ENCODE measurements at regions not wholly inside any gene's neighbourhood (a gene's known extent, or its start where the extent isn't known, plus 50 kb on each side); places are given as distances from the start of the nearest gene placed in this dataset.

DNA sequence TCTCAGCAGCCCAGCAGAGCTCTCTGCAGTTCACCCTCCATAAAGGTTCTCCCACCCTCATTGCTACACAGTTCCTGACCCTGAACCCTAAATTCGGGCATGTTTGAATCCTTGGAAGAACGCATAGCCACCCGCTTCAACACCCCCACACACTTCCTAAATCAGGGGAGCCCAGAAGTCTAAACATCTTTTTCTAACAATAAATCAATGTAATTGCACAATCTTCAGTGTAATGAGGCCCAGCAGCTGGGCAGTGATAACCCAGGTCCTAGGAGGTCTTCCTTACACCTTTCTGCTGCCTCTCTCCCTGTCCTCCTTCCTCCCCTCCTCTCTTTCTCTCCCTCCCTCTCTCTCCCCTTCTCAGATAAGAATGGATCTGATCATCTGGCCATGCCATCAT, 88.0 kb downstream of the IRX2 start:
- no peaks in the 10 kb centered on the region for H3K79me2 ChIP-seq (ENCODE audit: insufficient read depth, low read length)
- no peaks in the 10 kb centered on the region for H4K20me1 ChIP-seq (ENCODE audit: insufficient read depth, low read length, poor library complexity, severe bottlenecking)
- no peak overlapping the region for H3K4me3 ChIP-seq (ENCODE audit: low read length, poor library complexity, severe bottlenecking)
- H3K9ac ChIP-seq (ENCODE audit: low read depth, low read length, poor library complexity, severe bottlenecking), result no peak overlapping the region
- H3K9me2 ChIP-seq (replicated peaks; ENCODE audit: low read depth, low read length), result no peaks in the 10 kb centered on the region
- no peak for TF ChIP-seq EZH2phosphoT487 (IDR thresholded peaks at IDR 0.05; ENCODE audit: borderline replicate concordance)
- TF ChIP-seq, protein P1, sequence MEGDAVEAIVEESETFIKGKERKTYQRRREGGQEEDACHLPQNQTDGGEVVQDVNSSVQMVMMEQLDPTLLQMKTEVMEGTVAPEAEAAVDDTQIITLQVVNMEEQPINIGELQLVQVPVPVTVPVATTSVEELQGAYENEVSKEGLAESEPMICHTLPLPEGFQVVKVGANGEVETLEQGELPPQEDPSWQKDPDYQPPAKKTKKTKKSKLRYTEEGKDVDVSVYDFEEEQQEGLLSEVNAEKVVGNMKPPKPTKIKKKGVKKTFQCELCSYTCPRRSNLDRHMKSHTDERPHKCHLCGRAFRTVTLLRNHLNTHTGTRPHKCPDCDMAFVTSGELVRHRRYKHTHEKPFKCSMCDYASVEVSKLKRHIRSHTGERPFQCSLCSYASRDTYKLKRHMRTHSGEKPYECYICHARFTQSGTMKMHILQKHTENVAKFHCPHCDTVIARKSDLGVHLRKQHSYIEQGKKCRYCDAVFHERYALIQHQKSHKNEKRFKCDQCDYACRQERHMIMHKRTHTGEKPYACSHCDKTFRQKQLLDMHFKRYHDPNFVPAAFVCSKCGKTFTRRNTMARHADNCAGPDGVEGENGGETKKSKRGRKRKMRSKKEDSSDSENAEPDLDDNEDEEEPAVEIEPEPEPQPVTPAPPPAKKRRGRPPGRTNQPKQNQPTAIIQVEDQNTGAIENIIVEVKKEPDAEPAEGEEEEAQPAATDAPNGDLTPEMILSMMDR (conservative IDR thresholded peaks at IDR 0.05; ENCODE audit: low read length), result no peak
- no peak overlapping the region for H3K4me2 ChIP-seq (ENCODE audit: low read depth, low read length, poor library complexity, severe bottlenecking)
- no peaks in the 10 kb centered on the region for H3F3A ChIP-seq (ENCODE audit: low read depth)
- H3K27me3 ChIP-seq (ENCODE audit: insufficient read depth, low read length, poor library complexity, severe bottlenecking), result no peaks in the 10 kb centered on the region
- peaks cover 4% of the 10 kb centered on the region; the same call in 1 of the 2 replicates for H3K9me3 ChIP-seq (ENCODE audit: insufficient read depth, low read depth, low read length)
- H3K4me1 ChIP-seq (ENCODE audit: insufficient read depth, low read length, poor library complexity, severe bottlenecking), result no peaks in the 10 kb centered on the region
- H2AFZ ChIP-seq (ENCODE audit: low read length), result no peak overlapping the region
- H3K36me3 ChIP-seq (ENCODE audit: insufficient read depth, low read length), result no peaks in the 10 kb centered on the region

DNA sequence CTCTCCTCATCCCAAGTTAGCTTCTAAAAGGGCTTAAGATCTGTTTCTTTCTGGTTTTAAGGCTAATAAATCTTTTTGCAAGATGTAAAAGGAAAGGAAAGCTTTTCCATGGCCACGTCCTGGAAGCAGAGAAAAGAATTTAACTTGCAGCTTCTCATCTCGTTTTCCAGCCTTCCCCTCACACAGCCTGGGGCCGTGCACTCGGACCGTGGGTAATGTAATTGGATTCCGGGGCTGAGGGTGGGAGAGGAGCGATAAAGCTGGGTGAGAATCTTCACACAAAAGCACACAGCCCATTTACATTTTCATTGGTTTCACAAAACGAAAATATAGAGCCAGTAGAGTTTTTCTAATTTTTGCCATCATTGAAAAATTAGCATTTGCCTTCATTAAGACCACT, 91.2 kb downstream of the IRX2 start:
- Histone ChIP-seq H3K4me2 (ENCODE audit: low read depth, low read length, poor library complexity, severe bottlenecking) (no peak overlapping the region), H3K9me3 (ENCODE audit: insufficient read depth, low read depth, low read length) (peaks cover 8% of the 10 kb centered on the region; the same call in 1 of the 2 replicates), H2AFZ (ENCODE audit: low read length) (no peak overlapping the region), H3F3A (ENCODE audit: low read depth) (no peaks in the 10 kb centered on the region), H3K4me3 (ENCODE audit: low read length, poor library complexity, severe bottlenecking) (no peak overlapping the region), H3K36me3 (ENCODE audit: insufficient read depth, low read length) (no peaks in the 10 kb centered on the region), H3K4me1 (ENCODE audit: insufficient read depth, low read length, poor library complexity, severe bottlenecking) (no peaks in the 10 kb centered on the region), H3K9me2 (replicated peaks; ENCODE audit: low read depth, low read length) (no peaks in the 10 kb centered on the region), H3K79me2 (ENCODE audit: insufficient read depth, low read length) (no peaks in the 10 kb centered on the region), H3K9ac (ENCODE audit: low read depth, low read length, poor library complexity, severe bottlenecking) (no peak overlapping the region), H3K27me3 (ENCODE audit: insufficient read depth, low read length, poor library complexity, severe bottlenecking) (no peaks in the 10 kb centered on the region), H4K20me1 (ENCODE audit: insufficient read depth, low read length, poor library complexity, severe bottlenecking) (no peaks in the 10 kb centered on the region)
- no peak for TF ChIP-seq EZH2phosphoT487 (IDR thresholded peaks at IDR 0.05; ENCODE audit: borderline replicate concordance)
- TF ChIP-seq, protein P1 (conservative IDR thresholded peaks at IDR 0.05; ENCODE audit: low read length), result no peak

DNA sequence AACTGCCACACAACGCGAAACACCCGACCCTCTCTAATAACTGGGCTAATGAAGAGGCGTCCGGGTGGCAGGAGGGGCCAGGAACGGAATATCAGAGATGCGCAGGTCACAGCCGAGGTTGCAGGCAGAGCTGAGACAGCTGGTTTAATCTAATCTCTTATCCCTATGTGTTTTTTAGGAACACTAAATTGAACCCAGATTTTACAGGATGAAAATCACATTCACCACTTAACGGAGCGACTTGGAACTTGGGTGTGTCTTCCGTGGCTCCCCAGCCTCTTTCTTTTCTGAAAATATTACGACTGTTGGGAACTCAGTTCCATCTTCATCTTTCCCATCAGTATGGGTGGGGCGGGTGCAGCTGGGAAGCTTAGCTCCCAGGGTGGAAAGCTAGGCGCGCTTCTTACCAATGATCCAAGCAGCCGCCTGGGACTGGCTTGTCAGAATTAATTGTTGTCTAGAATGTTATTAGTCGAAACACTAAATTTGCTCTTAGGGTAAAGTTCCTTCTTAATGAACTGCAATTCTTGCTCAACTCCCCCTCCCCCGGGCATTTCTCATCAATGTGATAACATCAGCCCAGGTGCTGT, 92.5 kb downstream of the IRX2 start:
- Histone ChIP-seq H2AFZ (ENCODE audit: low read length) (no peak overlapping the region), H3K9ac (ENCODE audit: low read depth, low read length, poor library complexity, severe bottlenecking) (no peak overlapping the region), H3K36me3 (ENCODE audit: insufficient read depth, low read length) (no peaks in the 10 kb centered on the region), H3F3A (ENCODE audit: low read depth) (no peaks in the 10 kb centered on the region), H3K27me3 (ENCODE audit: insufficient read depth, low read length, poor library complexity, severe bottlenecking) (no peaks in the 10 kb centered on the region), H3K9me3 (ENCODE audit: insufficient read depth, low read depth, low read length) (peaks cover 8% of the 10 kb centered on the region; the same call in 1 of the 2 replicates), H3K79me2 (ENCODE audit: insufficient read depth, low read length) (no peaks in the 10 kb centered on the region), H3K4me3 (ENCODE audit: low read length, poor library complexity, severe bottlenecking) (no peak overlapping the region), H3K4me2 (ENCODE audit: low read depth, low read length, poor library complexity, severe bottlenecking) (no peak overlapping the region), H3K9me2 (replicated peaks; ENCODE audit: low read depth, low read length) (no peaks in the 10 kb centered on the region), H3K4me1 (ENCODE audit: insufficient read depth, low read length, poor library complexity, severe bottlenecking) (no peaks in the 10 kb centered on the region), H4K20me1 (ENCODE audit: insufficient read depth, low read length, poor library complexity, severe bottlenecking) (no peaks in the 10 kb centered on the region)
- TF ChIP-seq EZH2phosphoT487 (IDR thresholded peaks at IDR 0.05; ENCODE audit: borderline replicate concordance), result no peak
- TF ChIP-seq, protein P1 (conservative IDR thresholded peaks at IDR 0.05; ENCODE audit: low read length), result no peak

All from Loucy (cell line).